Hematopoietic multipotent progenitor cell (in vitro differentiated cells): ENCODE measurements at regions not wholly inside any gene's neighbourhood (a gene's known extent, or its start where the extent isn't known, plus 50 kb on each side); places are given as distances from the start of the nearest gene placed in this dataset.
"Not testable (repeated sequence)": the region's sequence is repeated elsewhere in the genome, so short reads cannot be mapped to it uniquely, and the experiment has no call there.

Experiments
- DNase-seq, 3 donors: peaks; one replicate each; pipeline ENCODE4 v3.0.0-alpha.2; 2011 to 2015; ENCODE audit warnings: low read depth in 2 of 3, low spot score in 2 of 3

GRCh38 chr12:86663173-86663572 is 407.0 kb upstream of the MGAT4C start:
- DNase-seq = no peak

GRCh38 chr12:86662464-86662863 is 406.3 kb upstream of the MGAT4C start:
- DNase-seq = no peak

GRCh38 chr12:86660488-86661147 is 404.4 kb upstream of the MGAT4C start:
- no peak for DNase-seq

- DNase-seq = no peak
These were observed 403.8 kb upstream of the MGAT4C start for GRCh38 chr12:86659985-86660384.

- no peak for DNase-seq
These were observed 402.1 kb upstream of the MGAT4C start for GRCh38 chr12:86658303-86658702.

GRCh38 chr12:86647800-86648199 is 391.6 kb upstream of the MGAT4C start:
- no peak for DNase-seq

- DNase-seq = no peak
These were observed 378.5 kb upstream of the MGAT4C start for GRCh38 chr12:86634456-86635410.

- no peak for DNase-seq
These were observed 370.8 kb upstream of the MGAT4C start for GRCh38 chr12:86627001-86627400.

- DNase-seq = no peak
These were observed 367.1 kb upstream of the MGAT4C start for GRCh38 chr12:86623267-86623666.

GRCh38 chr12:86621957-86622356 is 365.8 kb upstream of the MGAT4C start:
- DNase-seq = no peak

- DNase-seq = no peak
These were observed 357.1 kb upstream of the MGAT4C start for GRCh38 chr12:86613311-86613710.

- no peak for DNase-seq
These were observed 352.4 kb upstream of the MGAT4C start for GRCh38 chr12:86608638-86609037.

- DNase-seq = no peak
These were observed 345.5 kb upstream of the MGAT4C start for GRCh38 chr12:86601550-86602308.

- no peak for DNase-seq
These were observed 344.6 kb upstream of the MGAT4C start for GRCh38 chr12:86600664-86601231.

- no peak for DNase-seq
These were observed 341.2 kb upstream of the MGAT4C start for GRCh38 chr12:86597431-86597830.

- DNase-seq = no peak
These were observed 334.1 kb upstream of the MGAT4C start for GRCh38 chr12:86590296-86590695.

GRCh38 chr12:86574143-86574542 is 318.0 kb upstream of the MGAT4C start:
- DNase-seq = no peak

GRCh38 chr12:86572455-86572854 is 316.3 kb upstream of the MGAT4C start:
- no peak for DNase-seq

GRCh38 chr12:86565038-86565437 is 308.8 kb upstream of the MGAT4C start:
- DNase-seq = no peak

GRCh38 chr12:86555491-86555890 is 299.3 kb upstream of the MGAT4C start:
- DNase-seq = not testable (repeated sequence)

GRCh38 chr12:86551146-86551571 is 295.0 kb upstream of the MGAT4C start:
- no peak for DNase-seq
